Testis (tissue), 2 donors: ENCODE measurements at regions not wholly inside any gene's neighbourhood (a gene's known extent, or its start where the extent isn't known, plus 50 kb on each side); places are given as distances from the start of the nearest gene placed in this dataset.

Experiments
- CTCF ChIP-seq, 3 experiments: fragments of 450-650 bp in 2 of 3; fragments of 200-600 bp in 1 of 3; sonication (generic) in 1 of 3; IDR thresholded peaks; one replicate each; pipeline ENCODE4 v1.5.1; 2016 to 2019; ENCODE audit warnings: antibody characterized with exemption in 3 of 3, mild to moderate bottlenecking in 2 of 3, moderate library complexity in 1 of 3
- POLR2A ChIP-seq: fragments of 450-650 bp; IDR thresholded peaks from one replicate; pipeline ENCODE4 v1.6.1; 2017; ENCODE audit warnings: antibody characterized with exemption, mild to moderate bottlenecking, moderate library complexity

- no peak for TF ChIP-seq POLR2A
- TF ChIP-seq CTCF (IDR thresholded peaks at IDR 0.05): no peak
These were observed 171.3 kb downstream of the RPRM start for GRCh38 chr2:153307223-153307622.
